AG04450 (cell line): ENCODE measurements at regions not wholly inside any gene's neighbourhood (a gene's known extent, or its start where the extent isn't known, plus 50 kb on each side); places are given as distances from the start of the nearest gene placed in this dataset.

Experiments used
- CTCF ChIA-PET: fragments of 300-600, 350-600 bp; formaldehyde crosslinking; extraction: SDS; loops from one replicate; lab custom pipeline; 2022; ENCODE audit warnings: antibody characterized with exemption, inconsistent platforms; lab: Charles Lee
- POLR2A ChIA-PET: fragments of 350-600 bp; formaldehyde crosslinking; extraction: SDS; loops from one replicate; lab custom pipeline; 2021; ENCODE audit warnings: antibody characterized with exemption, inconsistent platforms; lab: Yijun Ruan, JAX
- DNase-seq: peaks from one replicate; pipeline ENCODE4 v3.0.0-alpha.2; 2011; ENCODE audit warnings: low read depth, low spot score
- H3K27ac ChIP-seq: one replicate; pipeline ENCODE4 v1.5.1; 2012; ENCODE audit warnings: low read depth, low read length, control low read depth
- H3K27me3 ChIP-seq: one replicate; pipeline ENCODE4 v1.6.0; 2012; ENCODE audit warnings: low read length; ENCODE audit not compliant: control insufficient read depth, insufficient read depth
- H3K4me3 ChIP-seq: 2 replicates; pipeline ENCODE4 v1.5.1; 2011; ENCODE audit warnings: mild to moderate bottlenecking, low read depth, low read length, control low read depth
- H3K9me3 ChIP-seq: 2 replicates; pipeline ENCODE4 v1.5.1; 2012; ENCODE audit warnings: low read length; ENCODE audit not compliant: control insufficient read depth, insufficient read depth
- TF ChIP-seq, protein P1 (sequence below): IDR thresholded peaks from 2 replicates; pipeline ENCODE4 v1.5.1; 2011; ENCODE audit warnings: low read depth, low read length, control low read depth, inconsistent platforms

DNA sequence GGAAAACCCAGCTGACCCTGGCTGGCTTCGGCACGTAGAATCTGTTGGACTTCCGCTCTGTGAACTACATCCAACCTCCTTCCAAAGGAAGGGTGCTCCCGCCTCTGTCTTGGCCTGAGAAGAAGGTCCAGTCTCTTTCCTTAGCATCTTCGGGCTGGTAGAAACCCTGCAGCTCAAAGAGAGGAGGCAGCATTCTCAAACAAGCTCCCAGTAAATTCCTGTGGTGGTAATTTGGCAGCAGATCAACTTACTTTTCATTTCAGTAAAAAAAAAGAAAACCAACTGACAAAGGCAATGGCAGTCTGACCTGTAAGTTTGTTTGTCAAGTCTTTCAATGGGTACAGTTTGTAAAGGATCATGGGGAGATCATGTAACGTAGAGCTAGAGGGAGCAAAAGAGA is 176.7 kb downstream of the MED10 start:
- Histone ChIP-seq H3K27ac (no peak overlapping the region), H3K4me3 (no peak overlapping the region), H3K9me3 (peaks cover 58% of the 10 kb centered on the region), H3K27me3 (no peaks in the 10 kb centered on the region)
- POLR2A ChIA-PET = no interaction called here
- TF ChIP-seq, protein P1, sequence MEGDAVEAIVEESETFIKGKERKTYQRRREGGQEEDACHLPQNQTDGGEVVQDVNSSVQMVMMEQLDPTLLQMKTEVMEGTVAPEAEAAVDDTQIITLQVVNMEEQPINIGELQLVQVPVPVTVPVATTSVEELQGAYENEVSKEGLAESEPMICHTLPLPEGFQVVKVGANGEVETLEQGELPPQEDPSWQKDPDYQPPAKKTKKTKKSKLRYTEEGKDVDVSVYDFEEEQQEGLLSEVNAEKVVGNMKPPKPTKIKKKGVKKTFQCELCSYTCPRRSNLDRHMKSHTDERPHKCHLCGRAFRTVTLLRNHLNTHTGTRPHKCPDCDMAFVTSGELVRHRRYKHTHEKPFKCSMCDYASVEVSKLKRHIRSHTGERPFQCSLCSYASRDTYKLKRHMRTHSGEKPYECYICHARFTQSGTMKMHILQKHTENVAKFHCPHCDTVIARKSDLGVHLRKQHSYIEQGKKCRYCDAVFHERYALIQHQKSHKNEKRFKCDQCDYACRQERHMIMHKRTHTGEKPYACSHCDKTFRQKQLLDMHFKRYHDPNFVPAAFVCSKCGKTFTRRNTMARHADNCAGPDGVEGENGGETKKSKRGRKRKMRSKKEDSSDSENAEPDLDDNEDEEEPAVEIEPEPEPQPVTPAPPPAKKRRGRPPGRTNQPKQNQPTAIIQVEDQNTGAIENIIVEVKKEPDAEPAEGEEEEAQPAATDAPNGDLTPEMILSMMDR = no peak
- CTCF ChIA-PET = no interaction called here
- DNase-seq = no peak

DNA sequence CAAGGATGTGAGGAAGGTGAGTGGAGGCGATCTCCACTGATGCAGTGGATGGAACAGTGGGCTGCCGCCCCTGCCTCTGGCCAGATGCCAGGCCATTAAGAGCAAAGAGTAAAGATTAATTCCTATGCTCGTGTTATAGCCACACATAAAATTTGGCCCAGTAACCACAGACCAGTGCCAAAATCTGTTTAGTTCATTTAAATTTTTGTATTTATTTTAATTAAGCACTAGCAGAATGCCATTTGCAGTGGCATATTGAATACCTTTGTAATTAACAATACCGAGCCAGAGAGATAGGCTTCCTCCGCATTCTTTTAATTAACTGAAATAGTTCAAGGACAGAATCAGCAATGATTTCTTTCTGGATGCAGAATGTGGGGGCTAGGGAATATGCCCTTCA is 179.8 kb downstream of the MED10 start:
- Histone ChIP-seq H3K27ac (no peak overlapping the region), H3K9me3 (peaks cover 48% of the 10 kb centered on the region), H3K4me3 (no peak overlapping the region), H3K27me3 (no peaks in the 10 kb centered on the region)
- CTCF ChIA-PET = no interaction called here
- no peak for DNase-seq
- POLR2A ChIA-PET = no interaction called here
- TF ChIP-seq, protein P1 = no peak

DNA sequence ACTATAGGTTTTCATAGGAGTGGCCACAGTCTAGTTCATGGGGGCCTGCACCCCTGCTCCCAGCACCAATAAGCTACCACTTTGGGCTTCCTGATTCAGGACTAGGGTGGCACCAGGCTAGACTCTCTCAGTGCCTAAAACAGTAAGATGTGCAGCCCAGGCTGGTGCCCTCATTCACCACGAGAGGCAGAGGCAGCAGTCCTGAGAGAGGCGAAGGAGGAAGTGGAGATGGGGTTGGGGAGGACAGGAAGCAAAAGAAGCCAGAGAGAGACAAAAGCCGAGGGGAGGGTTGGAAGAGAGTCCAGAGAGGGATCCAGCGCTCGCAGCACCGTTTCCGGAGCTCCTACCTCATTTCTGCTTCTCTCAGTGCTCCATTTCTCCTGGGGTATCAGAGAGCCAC is 180.9 kb downstream of the MED10 start:
- Histone ChIP-seq H3K4me3 (no peak overlapping the region), H3K27ac (no peak overlapping the region), H3K27me3 (no peaks in the 10 kb centered on the region), H3K9me3 (peaks cover 43% of the 10 kb centered on the region)
- TF ChIP-seq, protein P1 = no peak
- DNase-seq = no peak
- POLR2A ChIA-PET = no interaction called here
- CTCF ChIA-PET = no interaction called here

DNA sequence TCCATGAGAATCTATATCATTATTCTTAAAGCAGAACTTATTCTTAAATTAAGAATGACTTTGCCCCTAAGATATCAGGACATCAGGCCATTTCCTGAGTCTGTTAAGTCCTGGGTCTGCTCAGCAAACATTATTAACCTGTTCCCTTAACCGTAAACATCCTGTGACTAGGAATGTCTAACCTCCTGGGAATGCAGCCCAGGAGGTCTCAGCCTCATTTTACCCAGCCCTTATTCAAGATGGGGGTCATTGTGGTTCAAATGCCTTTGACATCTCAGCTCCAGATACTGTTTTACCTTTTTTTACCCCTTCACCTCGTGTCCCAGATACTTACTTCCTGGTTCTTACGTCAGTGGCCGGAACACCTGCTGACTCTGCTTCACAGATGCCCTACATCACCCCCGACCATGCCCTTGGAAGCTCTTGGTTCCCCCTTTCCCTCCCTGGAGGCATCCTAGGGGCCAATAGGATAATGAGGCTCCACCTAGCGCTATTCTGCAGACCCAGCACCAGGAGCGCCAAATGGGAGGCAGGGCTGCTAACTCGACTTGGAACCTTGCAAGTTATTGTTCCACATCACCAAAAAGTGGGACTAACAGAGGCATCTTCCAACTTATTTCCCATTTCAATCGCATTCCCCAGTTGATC is 182.5 kb downstream of the MED10 start:
- no peaks in the 10 kb centered on the region for H3K27me3 ChIP-seq
- DNase-seq = no peak
- peaks cover 30% of the 10 kb centered on the region for H3K9me3 ChIP-seq
- POLR2A ChIA-PET = no interaction called here
- no peak overlapping the region for H3K27ac ChIP-seq
- no peak overlapping the region for H3K4me3 ChIP-seq
- TF ChIP-seq, protein P1 = no peak
- CTCF ChIA-PET = no interaction called here

DNA sequence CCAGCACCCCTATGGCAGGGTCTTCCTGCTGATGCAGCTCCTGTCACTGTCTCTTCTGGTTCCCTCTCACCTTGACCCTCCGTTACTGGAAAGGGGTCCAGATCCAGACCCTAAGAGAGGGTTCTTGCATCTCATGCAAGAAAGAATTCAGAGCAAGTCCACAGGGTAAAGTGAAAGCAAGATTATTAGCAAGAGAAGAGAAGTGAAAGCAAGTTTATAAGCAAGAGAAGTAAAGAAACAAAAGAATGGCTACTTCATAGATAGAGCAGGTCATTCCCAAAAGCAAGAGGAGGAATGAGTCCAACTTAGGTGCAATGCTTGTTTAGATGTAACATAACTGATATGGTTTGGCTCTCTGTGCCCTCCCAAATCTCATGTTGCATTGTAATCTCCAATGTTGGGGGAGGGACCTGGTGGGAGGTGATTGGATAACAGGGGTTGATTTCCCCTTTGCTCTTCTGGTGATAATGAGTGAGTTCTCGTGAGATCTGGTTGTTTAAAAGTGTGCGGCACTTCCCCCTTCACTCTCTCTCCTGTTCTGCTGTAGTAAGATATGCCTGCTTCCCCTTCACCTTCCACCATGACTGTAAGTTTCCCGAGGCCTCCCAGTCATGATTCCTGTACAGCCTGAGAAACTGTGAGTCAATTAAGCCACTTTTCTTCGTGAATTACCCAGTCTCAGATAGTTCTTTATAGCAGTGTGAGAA is 183.3 kb downstream of the MED10 start:
- POLR2A ChIA-PET = no interaction called here

More for the DNA sequence above, 183.3 kb downstream of the MED10 start:
- Histone ChIP-seq H3K9me3 (peaks cover 35% of the 10 kb centered on the region), H3K4me3 (no peak overlapping the region), H3K27me3 (no peaks in the 10 kb centered on the region), H3K27ac (no peak overlapping the region)
- no peak for DNase-seq
- CTCF ChIA-PET = no interaction called here
- TF ChIP-seq, protein P1 = no peak
